ENCODE measurements at regions not wholly inside any gene's neighbourhood (a gene's known extent, or its start where the extent isn't known, plus 50 kb on each side); places are given as distances from the start of the nearest gene placed in this dataset.

- no peak for TF ChIP-seq POLR2AphosphoS5 (IDR thresholded peaks at IDR 0.05; ENCODE audit: insufficient read depth, low read depth, low read length)
- no peak for TF ChIP-seq MYC (IDR thresholded peaks at IDR 0.05; ENCODE audit: low read depth, low read length)
- TF ChIP-seq GATA2 (IDR thresholded peaks at IDR 0.05; ENCODE audit: insufficient read depth, insufficient read length, low read depth, low read length): no peak
- TF ChIP-seq CTCF (IDR thresholded peaks at IDR 0.05; ENCODE audit: extremely low read depth in 1 of 2, insufficient read depth in 1 of 2, low read depth in 1 of 2, low read length in 2 of 2): no peak
- no peak for TF ChIP-seq MAX (IDR thresholded peaks at IDR 0.05; ENCODE audit: insufficient read depth, insufficient read length)
- no peak for TF ChIP-seq JUN (IDR thresholded peaks at IDR 0.05; ENCODE audit: borderline replicate concordance, insufficient read depth, insufficient read length, low read depth)
- TF ChIP-seq POLR2A (IDR thresholded peaks at IDR 0.05; ENCODE audit: low read depth, low read length): no peak
- TF ChIP-seq EZH2 (IDR thresholded peaks at IDR 0.05; ENCODE audit: borderline replicate concordance, low read depth, low read length, severe bottlenecking): no peak
- TF ChIP-seq FOS (IDR thresholded peaks at IDR 0.05; ENCODE audit: borderline replicate concordance, insufficient read depth, low read length): no peak
- dilution Hi-C loops (cut with MboI; ENCODE audit: extremely low pct_ligation_motif_present, low sequenced_read_pairs): no loop called here
- H3K27ac ChIP-seq (ENCODE audit: insufficient read depth, low read depth, low read length): no peak overlapping the region
- DNase-seq (ENCODE audit: low read depth, low spot score) (no peak), FAIRE-seq (no peak)
- H2AFZ ChIP-seq (ENCODE audit: low read depth, low read length): no peak overlapping the region
- H3K9me3 ChIP-seq (replicated peaks; ENCODE audit: control insufficient read depth, insufficient read depth, low read length): no peaks in the 10 kb centered on the region
- H3K9ac ChIP-seq (replicated peaks; ENCODE audit: extremely low read depth, insufficient read depth, low read length): no peak overlapping the region
- no peak overlapping the region for H3K4me2 ChIP-seq (ENCODE audit: insufficient read depth, low read length)
- H4K20me1 ChIP-seq (replicated peaks; ENCODE audit: control insufficient read depth, extremely low read depth, insufficient read depth, low read length): no peaks in the 10 kb centered on the region
- H3K4me3 ChIP-seq (replicated peaks in 1 of 3; ENCODE audit: insufficient read depth in 1 of 3, low read depth in 1 of 3, low read length in 3 of 3): no peak overlapping the region
- no peaks in the 10 kb centered on the region for H3K36me3 ChIP-seq (ENCODE audit: control insufficient read depth in 2 of 2, extremely low read depth in 1 of 2, insufficient read depth in 2 of 2, low read length in 2 of 2)
- POLR2A ChIA-PET: no interaction called here
- CTCF ChIA-PET: interaction anchor here (0.5 to 0.9 kb wide), 3 partner anchors 10 to 32 kb away, joined by 3 to 5 read pairs (median 3); no protein-coding TSS in a partner anchor
- BruUV-seq (replicated peaks): no TSS peak
- no peaks in the 10 kb centered on the region for H3K79me2 ChIP-seq (ENCODE audit: control insufficient read depth, insufficient read depth, low read length)
- H3K27me3 ChIP-seq (ENCODE audit: control insufficient read depth in 2 of 2, insufficient read depth in 2 of 2, low read length in 2 of 2): no peaks in the 10 kb centered on the region
- H3K9me1 ChIP-seq (replicated peaks; ENCODE audit: control insufficient read depth, extremely low read depth, insufficient read depth, low read length): no peaks in the 10 kb centered on the region
- intact Hi-C loops (cut with micrococcal nuclease): no loop called here
- no peaks in the 10 kb centered on the region for H3K4me1 ChIP-seq (ENCODE audit: control insufficient read depth, extremely low read depth, insufficient read depth, low read length)
Measured at GRCh38 chr1:193890935-193891334, 704.5 kb upstream of the B3GALT2 start.
